Astrocyte of the cerebellum (primary cell): ENCODE measurements at regions not wholly inside any gene's neighbourhood (a gene's known extent, or its start where the extent isn't known, plus 50 kb on each side); places are given as distances from the start of the nearest gene placed in this dataset.
"Not testable (repeated sequence)": the region's sequence is repeated elsewhere in the genome, so short reads cannot be mapped to it uniquely, and the experiment has no call there.

Source experiments
- DNase-seq: peaks from one replicate; pipeline ENCODE4 v3.0.0-alpha.2; 2011; ENCODE audit warnings: low read depth
- H3K4me3 ChIP-seq: 2 replicates; pipeline ENCODE4 v1.5.1; 2011; ENCODE audit warnings: mild to moderate bottlenecking, low read depth, low read length, moderate library complexity
- in situ Hi-C: cut with HindIII; loops from 2 replicates; pipeline ENCODE4 v1.10.0; 2017; ENCODE audit warnings: low sequenced_read_pairs

DNA sequence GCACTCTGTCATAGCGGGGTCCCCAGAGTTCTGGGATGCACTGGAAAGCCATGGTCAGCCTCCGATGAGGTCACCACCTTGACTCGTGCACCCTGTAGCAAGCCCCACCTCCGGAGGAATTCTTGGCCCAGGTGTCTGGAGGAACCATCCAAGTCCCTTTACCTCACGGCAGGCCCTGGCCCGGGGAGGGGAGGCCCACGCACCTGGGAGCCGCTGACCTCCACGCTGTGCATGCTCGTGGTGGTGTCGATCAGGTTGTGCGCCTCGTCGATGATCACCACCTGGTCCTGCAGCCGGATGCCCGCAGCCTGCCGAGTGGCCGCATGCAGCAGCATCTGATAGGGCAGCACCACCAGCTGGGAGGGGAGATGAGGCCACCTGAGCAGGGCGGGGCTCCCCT, 177.3 kb downstream of the KLRB1 start:
- in situ Hi-C loops, DNase-seq, H3K4me3 ChIP-seq: not testable (repeated sequence)

DNA sequence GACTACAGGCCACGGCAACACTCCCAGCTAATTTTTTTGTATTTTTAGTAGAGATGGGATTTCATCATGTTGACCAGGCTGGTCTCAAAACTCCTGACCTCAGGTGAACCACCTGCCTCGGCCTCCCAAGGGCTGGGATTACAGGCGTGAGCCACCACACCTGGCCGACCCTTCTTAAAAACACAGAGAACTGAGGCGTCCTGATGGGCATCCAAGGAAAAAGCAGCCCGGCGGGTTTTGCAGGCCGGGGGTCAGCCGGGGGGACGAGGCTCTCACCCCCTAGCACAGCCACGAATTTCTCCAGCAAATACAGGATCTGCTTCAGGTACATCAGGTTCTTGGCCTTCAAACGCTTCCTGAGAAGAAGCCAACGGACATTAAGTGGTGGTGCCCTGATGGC, 178.9 kb downstream of the KLRB1 start:
- H3K4me3 ChIP-seq, in situ Hi-C loops, DNase-seq: not testable (repeated sequence)

DNA sequence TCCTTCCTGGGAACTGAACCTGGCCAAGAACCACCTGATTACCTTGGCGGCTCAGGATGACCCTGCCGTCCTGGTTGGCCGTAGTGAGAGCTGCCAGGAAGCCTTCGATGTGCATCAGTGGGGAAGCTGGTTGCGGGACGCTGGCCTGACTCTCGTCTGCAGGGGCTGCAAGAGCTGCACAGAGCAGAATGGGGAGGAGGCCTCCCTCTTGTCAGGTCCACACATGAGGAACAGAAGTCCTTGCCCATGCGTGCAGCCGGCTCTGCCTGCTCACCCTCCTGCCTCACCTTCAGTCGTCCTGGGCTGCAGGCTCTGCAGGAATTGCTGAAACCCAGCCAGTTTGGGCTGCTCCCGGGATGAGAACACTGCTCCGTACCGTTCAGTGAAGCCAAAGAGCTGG, 182.3 kb downstream of the KLRB1 start:
- DNase-seq, H3K4me3 ChIP-seq, in situ Hi-C loops: not testable (repeated sequence)

DNA sequence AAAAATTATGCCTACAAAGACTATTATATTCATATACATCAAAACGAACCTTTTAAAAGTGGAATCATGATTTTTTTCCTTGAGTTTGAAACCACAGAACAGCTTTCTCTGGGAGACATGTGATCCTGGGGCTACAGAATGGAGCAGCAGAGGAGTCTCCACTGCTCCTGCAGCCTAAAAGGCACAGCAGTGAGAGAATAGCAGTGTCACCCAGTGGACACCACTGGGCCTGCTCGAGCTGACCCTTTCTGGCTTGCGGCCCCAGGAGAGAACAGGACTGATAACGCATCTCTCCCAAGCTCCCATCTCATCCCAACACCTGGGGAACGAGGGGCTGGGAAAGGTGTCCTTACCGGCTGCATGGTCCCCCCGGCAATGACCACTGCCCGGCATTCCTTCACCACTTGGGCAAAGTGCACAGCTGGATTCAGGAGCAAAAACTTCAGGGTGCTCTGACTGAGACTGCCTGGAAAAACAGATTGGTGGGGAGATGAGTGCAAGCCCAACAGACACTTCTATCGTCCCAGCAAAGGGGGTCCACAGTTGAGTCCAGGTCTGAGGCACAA, 183.5 kb downstream of the KLRB1 start:
- DNase-seq, in situ Hi-C loops, H3K4me3 ChIP-seq: not testable (repeated sequence)

DNA sequence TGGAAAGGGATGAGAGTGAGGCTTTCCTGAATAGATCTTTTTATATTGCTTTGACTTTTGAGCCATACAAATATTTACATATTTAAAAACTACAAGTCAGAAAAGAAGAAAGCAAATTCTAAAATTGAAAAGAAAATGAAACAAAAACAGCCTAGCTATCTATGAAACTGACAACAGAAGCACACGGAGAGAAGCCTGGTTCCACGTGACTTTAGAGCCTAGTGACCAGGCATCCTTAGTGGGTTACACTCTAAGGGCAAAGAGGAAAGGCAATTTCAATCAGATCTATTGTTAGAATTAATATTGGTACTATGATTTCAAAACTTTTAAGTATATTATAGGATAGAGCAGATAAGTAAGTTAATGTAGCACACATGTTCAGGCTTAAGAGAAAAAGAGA, 185.0 kb downstream of the KLRB1 start:
- DNase-seq, in situ Hi-C loops, H3K4me3 ChIP-seq: not testable (repeated sequence)

DNA sequence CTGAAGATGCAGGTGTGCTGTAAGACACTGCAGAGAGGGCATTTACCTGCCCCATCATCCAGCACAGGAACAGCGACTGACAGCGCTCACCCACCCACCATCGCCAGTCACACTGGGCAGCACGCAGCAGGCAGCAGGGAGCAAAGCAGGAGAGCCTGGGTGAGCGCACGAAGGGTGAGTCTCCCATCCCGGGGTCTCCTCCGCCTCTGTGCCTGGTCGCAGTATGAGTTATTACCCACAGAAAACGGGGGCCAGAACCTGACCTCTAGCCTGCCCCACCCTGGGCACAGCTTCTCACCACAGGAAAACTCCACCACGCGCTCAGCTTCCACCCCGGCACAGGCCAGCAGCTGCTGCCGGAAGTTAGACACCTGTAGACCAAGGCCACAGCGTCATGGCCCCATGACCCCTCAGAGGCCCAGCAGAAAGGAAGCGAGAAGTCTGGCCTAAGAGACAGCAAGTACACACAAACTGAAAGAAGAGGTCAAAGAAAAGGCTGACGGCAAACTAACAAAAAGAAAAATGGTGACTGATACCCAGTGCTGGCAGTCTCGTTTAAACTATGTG, 186.1 kb downstream of the KLRB1 start:
- DNase-seq, in situ Hi-C loops, H3K4me3 ChIP-seq: not testable (repeated sequence)

DNA sequence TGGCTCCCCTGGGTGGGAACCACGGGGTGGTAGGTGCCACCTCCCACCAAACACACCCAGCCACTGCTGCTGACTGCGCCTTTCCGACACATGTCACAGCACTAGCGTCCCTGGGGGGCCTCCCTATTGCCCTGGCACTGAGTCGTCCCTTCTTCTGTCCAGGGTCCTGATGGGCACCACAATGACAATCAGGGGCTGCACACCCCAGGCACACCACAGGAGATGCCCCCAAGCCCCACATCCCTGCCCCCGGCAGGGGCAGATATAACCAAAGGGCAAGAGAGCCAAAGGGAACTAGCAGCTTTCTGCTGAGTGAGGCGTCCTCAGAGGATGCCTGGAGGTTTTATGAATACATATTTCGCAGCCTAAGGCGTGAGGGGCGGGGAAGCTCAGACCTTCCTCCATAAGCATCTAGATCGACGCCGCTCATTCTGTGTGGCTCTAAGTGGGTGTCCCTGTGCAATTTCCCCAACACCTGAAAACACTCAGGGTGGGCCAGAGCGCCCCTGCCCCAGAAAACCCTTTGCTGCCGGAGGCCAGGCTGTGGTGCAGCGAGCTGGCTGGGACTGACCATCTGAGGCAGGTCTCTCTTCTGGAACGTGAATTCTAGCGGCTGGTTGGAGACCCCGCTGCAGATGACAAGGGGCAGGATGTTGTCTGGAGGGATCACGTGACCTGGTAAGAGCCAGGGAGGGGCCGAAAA, 186.7 kb downstream of the KLRB1 start:
- H3K4me3 ChIP-seq, in situ Hi-C loops, DNase-seq: not testable (repeated sequence)

DNA sequence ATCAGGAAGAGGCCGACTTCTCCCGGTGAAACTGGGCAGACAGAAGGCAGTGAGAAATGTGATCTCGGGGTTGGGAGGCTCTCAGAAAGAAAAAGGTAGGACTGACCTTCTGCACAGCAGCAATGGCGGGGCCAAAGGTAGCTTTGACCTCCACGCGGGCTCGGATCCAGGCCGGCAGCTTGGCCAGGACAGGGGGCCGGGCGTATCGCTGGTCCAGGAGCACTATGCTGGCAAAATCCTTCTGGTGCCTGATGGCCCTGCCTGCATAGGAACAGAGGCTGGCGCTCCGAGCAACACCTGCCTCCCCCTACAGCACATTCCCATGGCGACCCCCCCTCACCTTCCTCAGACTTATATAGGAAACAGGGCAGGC, 189.1 kb downstream of the KLRB1 start:
- in situ Hi-C loops, H3K4me3 ChIP-seq, DNase-seq: not testable (repeated sequence)

DNA sequence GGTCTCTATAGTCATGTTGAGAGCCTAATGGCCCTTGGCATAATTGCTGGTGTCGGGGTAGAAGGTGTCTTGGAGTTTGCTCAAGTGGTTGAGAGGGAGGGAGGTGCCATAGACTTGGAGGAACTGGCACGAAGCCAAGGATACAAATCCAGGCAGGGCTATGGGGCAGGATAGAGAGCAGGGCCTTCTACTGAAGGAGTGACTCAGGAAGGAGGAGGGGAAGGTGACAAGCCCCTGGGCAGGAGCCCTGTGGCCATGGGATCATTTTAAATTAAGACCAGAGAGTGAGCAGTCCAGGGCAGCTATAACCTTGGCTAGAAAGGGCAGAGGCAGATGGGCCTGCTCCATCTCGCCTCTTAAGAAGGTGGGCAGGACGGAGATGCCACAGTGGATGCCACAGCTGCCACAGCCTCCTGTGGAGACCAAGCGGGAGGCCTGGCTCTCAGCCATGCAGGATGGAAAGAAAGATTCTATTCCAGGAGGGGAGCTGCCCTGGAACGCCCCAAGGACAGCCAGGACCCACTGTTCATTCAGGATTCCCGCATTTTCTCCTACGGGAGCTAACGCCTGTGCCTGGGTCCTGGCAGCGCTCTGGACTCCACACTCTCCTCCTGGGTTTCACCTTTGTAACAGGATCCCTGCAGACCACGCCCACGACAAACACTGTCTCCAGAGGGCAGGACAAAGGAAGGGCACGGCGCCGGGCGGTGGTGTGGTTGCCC, 189.6 kb downstream of the KLRB1 start:
- H3K4me3 ChIP-seq, in situ Hi-C loops, DNase-seq: not testable (repeated sequence)

DNA sequence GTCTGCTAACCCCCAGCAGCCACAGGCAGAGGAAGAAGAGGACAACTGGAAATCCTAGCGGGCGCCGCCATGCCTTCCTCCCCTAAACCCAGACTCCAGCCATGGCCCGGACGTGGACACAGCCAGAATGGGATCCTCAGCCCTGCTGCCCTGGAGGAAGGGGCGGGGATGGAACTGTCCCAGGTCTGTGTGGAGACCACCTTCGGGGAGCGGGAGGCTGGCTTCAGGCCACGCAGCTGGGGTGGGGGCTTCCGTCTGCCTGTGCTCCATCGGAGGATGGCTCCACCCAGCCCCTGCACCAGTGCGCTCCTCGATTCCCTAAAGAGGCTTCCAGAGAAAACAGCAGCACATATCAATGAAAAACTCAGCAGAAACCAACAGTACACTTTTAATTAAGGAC, 190.4 kb downstream of the KLRB1 start:
- DNase-seq, H3K4me3 ChIP-seq, in situ Hi-C loops: not testable (repeated sequence)

DNA sequence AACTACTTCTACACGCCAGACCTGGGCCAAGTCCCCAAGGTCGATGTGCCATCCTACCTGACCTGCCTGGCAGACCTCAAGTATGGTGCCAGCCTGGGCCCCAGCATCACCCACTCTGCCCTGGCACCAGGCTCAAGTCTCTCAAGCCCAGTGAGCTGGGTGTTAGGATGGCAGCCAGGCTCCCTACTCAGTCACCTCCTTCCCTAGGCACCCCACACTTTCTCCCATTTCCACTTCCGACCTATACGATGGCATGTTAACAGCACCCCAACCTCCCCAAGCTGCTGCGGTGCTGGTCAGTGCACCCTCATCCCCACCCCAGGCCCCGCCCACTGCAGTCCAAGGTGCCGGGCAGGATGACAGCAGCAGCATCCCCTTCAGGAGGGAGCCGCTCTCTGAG, 191.4 kb downstream of the KLRB1 start:
- DNase-seq, H3K4me3 ChIP-seq, in situ Hi-C loops: not testable (repeated sequence)

DNA sequence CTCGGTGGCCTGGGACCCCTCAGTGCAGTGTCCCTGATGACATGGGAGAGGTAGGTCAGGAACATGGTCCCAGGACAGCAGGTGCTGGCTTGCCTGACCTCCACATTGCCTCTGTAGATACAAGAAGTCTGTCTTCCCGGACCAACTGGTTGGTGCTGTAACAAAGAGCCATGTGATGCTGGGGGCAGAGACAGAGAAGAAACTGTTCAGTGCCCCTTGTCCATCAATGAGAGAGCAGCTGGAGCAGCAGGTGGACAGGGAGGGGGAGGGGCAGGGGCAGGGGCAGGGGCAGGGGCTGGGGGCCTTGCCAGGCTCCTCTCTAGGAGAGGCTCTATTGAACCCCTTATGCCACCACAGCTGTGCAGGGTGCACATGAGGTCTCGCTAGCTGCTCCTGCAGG, 191.8 kb downstream of the KLRB1 start:
- DNase-seq, in situ Hi-C loops, H3K4me3 ChIP-seq: not testable (repeated sequence)

DNA sequence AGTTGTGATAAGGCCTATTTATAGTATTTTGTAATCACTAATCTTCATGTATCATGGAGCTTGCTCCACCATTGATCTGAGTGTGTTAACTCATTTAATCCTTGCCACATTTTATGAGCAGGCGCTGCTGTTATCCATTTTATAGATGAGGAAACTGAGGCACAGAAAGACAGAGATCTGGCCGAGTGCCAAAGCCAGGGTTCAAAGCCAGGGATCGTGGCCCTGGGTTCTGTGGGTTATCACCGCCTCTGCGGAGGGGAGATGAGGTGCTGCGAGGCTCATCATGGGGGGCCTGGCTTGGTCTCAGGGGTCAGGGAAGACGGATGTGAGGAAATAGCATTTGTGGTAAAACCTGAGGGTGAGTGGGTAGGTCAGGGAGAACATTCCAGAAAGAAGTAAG, 193.9 kb downstream of the KLRB1 start:
- H3K4me3 ChIP-seq, DNase-seq, in situ Hi-C loops: not testable (repeated sequence)

DNA sequence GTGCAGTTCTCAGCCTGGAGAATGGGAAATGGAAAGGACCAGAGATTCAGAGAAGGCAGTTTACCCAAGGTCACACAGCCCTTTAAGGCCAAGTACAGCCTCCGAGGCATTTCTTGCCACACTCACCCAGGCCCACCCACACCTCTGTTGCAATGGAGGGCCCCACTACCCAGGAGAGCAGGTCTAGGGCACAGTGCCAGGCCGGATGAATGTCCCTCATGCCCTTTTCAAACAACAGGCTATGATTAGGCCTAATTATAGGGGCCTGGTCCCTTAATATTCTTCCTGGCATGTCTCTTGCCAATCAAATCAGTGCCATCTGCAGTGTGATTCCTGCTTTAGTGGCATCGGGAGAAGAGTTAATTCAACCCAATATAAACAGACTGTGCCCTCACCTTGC, 195.3 kb downstream of the KLRB1 start:
- in situ Hi-C loops, DNase-seq, H3K4me3 ChIP-seq: not testable (repeated sequence)

DNA sequence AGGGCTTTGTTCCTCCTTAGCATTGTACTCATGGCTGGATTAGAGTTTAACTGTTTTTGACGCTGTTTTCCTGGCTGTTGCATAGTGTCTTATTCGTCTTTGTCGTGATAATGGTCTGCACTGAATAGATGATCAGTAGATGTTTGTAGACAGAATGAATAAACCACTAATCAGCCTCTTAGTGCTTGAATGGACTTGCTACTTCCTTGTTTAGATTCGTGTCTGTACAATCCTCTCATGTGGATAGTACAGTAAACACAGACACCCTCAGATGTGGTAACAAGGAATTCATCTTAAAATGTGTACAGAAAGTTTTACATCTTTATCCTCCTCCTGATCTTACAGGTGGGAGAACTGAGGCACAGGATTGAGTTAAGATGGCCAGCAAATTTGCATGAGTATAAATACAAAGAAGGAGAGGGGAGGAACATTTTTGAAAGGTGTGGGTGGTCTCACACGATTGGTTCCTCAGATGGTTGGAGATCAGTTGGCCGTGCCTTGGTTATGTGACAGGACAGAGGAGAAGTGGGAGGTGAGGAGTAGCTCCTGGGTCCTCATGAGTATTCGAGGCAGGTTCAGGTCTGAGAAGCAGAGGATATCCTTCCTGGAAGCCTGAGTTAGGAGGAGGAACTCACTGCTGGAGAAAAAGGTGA, 196.0 kb downstream of the KLRB1 start:
- DNase-seq, in situ Hi-C loops: not testable (repeated sequence)

DNA sequence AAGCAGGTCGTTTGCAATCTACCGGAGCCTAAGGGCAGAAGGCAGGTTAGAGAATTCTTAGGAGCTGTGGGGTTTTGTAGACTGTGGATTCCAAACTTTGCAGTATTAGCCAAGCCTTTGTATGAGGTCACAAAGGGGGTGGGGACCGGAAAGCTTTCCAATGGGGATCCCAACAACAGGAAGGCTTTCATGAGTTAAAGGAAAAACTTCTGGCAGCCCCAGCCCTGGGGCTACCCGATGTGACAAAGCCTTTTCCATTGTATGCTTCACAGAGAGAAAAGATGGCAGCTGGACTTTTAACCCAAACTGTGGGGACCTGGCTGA, 199.2 kb upstream of the PZP start:
- in situ Hi-C loops, DNase-seq, H3K4me3 ChIP-seq: not testable (repeated sequence)

More for the DNA sequence above, 196.0 kb downstream of the KLRB1 start:
- H3K4me3 ChIP-seq: not testable (repeated sequence)
